ENCODE measurements at regions not wholly inside any gene's neighbourhood (a gene's known extent, or its start where the extent isn't known, plus 50 kb on each side); places are given as distances from the start of the nearest gene placed in this dataset.

DNA sequence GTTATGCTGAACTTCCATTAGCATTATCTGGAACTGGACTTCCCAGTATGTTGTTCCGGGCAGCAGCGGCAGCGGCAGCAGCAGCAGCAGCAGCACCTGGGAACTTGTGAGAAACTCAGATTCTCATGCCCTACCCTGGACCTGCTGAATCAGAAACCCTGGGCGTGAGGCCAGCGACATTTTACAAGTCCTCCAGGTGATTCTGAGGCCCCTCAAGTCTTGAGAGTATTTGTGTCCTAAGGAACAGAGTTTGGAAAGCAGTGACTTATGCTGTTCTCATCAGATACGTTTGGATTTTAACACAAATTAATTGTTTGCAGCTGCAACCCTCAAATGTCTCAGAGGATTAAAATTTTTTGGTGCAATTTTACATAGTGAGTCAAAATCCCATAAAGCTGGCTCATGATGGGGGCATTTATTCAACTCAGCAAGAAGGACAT lies 157.2 kb upstream of the KAZN start:
- no peak for DNase-seq (ENCODE audit: low spot score)

DNA sequence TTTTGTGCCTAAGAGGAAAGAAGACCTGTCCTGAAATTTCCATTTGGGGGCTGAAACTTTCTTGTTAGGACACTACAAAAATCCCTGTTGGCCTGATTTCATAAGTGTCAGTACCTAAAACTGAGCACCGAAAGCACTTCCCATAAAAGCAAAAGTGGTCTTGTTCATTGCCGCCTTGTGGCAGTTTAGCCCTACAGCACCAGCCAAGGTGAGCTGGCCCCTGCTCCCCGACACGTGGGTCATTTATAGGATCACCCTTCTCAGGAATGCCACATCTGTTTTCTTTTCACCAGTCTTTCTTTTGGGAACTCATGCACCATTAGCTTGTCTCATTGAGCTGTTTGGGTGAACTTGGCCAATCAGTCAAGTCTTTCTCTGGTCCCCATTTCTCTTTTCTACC lies 155.8 kb upstream of the KAZN start:
- no peak for DNase-seq (ENCODE audit: low spot score)

DNA sequence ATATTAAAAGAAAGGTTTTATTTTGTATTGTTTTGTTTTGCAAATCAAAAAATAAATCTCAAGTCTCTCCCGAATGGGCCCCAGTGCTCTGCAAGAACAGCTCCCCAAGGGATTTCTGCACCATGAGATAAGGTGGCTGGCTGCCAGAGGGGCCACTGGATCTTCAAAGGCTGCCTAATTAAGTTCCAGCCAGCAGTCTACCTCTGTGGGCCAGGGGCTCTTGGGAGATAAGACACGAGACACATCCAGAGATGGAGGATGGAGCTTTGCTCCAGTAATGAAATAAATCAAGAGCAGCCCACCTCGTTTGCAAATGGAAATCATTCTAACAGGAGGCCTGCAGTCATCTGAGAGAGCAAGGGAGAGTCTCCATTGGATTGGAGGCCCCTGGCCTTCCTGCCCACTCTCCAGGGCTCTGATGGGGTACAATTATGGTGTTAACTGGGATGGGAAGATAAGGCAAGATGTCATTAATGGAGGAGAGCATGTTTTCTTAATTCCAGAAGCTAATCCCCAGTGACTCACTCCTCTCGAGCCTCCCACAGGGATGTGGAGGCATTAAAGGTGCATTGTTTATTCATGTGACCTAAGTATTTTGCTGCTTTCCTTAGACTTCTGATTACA lies 155.2 kb upstream of the KAZN start:
- DNase-seq (ENCODE audit: low spot score): no peak

DNA sequence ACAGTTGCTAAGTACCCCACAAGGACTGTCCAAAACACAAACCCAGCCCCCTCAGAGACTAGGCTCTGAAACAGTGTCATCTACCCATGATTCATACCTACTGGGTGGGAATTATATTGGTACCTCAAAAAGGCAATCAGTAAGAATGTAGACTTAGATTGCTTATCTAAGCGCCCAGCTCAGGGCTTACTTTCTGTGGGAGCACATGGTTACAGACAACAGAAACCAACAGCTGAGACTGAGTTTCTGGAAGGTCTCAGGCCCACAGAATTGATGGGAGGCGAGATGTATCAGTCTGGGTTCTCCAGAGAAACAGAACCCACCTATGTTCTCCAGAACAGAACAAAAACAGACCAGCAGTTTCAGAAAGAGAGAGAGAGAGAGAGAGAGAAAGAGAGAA lies 147.3 kb upstream of the KAZN start:
- DNase-seq (ENCODE audit: low spot score): no peak

DNA sequence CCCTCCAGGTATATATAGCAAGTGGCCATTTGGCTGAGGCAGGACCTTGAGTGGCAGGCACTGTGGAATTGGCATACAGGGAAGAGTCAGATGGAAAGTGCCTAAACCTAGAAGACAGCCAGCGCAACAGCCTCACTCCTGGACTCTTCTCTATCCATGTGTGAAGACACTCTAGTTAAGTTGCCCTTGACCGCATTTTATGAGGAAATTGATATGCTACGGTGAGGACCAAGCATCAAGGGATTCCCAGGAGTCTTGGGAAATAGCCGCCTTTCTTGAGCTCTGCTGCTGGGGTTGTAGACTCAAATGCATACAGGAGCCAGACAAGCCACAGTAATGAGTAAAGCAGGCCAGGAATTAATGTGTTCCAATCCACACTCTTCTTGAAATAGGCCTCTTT lies 145.9 kb upstream of the KAZN start:
- DNase-seq (ENCODE audit: low spot score): no peak

DNA sequence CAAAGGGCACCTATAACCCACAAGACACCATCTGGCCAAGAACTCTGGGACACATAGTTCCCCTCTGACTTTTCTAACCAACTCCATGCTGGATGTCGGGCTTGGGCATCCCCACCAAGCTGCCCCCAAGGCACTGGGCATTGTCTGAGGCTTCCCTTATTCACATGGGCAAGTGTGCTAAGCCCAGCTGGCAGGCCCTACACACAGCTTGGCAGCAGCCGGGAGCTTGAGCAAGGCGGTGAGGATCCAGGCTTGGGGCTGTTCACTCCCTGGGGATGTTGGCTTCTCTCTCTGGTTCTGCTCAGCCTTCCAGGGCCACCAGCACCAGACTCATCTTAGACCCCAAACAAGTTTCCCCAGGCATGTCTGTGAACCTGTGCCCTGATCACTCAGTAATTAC lies 138.3 kb upstream of the KAZN start:
- no peak for DNase-seq (ENCODE audit: low spot score)

DNA sequence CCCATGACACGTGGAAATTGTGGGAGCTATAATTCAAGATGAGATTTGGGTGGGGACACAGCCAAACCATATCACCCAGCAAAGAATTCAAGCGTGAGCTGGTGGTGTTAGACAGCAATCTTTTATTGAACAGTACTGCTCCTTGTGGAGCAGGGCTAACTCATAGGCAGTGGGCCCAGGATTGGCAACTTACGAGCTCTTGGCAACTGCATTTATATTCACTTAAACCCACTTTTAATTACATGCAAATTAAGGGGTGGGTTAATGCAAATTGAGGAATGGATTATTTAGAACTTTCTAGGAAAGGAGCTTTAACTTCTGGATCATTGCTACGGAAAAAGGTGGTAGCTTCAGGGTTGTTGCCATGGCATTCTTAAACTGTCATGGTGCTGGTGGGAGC lies 135.6 kb upstream of the KAZN start:
- no peak for DNase-seq (ENCODE audit: low spot score)

DNA sequence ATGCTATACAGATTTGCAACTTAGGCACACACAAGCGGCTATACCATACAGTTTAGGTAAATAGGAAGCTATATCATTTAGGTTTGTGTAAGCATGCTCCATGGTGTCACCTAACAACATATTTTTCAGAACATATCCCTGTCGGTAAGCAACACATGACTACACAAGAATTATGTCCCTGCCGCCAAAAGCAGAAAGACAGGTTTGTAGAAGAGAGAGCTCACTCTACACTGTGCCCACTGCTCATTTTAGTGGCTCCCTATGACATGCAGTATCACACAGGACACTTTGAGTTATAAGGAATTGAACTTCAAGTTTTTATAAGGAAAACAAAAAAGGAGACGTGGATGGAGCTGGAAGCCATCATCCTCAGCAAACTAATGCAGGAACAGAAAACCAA lies 132.5 kb upstream of the KAZN start:
- DNase-seq (ENCODE audit: low spot score): no peak

DNA sequence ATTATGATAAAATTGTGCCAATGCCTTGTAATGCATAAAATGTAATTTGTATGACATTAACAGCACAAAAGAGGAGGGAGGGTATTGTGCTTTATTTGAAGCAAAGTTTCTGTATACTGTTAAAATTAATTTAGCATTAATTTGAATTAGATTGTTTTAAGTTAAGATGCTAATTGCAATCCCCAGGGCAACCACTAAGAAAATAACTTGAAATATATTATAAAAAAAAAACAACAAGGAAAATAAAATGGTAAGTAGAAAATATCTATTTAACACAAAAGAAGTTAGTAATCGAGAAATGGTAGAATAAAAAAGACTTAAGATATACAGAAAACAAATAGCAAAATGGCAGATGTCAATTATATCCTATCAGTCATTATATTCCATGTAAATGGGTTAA lies 131.4 kb upstream of the KAZN start:
- DNase-seq (ENCODE audit: low spot score): no peak

DNA sequence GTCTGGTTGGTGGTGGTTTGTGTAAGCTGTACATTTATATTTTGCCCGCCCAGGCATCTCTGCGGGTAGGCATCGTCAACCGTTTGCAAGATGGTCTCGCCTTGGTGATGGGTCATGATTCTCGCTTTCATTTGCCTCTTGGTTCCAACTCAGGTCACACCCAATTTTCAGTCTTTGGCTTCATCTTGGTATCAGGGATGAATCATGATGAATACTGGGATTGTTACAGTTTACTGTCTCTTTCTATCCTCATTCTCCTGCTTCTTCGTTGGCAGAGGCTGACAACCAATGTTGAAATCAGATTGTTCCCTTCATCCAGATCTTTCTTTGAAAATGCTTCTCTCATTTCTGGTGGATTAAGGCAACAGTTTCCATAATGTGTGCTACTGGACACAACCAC lies 129.7 kb upstream of the KAZN start:
- no peak for DNase-seq (ENCODE audit: low spot score)

DNA sequence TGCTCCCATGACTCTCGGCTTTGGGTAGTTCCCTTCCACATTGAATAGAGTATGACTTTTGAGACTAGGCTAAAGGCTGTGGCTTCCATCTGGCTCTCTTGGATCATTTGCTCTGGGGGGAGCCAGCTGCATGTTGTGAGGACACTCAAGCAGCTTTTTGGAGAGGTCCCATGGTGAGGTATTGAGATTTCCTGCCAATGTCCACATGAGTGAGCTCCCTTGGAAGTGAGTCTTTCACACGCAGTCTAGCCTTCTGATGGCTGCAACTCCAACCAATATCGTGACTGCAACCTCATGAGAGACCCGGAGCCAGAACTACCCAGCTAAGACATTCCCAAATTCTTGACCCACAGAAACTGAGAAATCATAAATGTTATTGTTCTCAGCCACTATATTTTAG lies 127.7 kb upstream of the KAZN start:
- DNase-seq (ENCODE audit: low spot score): no peak

DNA sequence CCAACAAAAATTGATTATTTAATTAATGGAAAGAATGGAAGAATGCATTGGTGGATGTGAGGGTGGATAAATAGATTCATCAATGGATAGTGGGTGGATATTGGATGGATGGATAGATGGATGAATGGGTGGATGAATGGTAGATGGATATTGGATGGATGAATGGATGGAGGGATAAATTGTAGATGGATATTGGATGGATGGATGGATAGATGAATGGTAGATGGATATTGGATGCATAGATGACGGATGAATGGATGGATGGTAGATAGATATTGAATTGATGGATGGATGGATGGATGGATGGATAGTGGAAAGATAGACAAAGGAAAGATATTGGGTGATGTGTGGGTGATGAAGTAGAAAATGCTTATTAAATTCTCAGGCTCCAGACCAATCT lies 123.6 kb upstream of the KAZN start:
- DNase-seq (ENCODE audit: low spot score): no peak

DNA sequence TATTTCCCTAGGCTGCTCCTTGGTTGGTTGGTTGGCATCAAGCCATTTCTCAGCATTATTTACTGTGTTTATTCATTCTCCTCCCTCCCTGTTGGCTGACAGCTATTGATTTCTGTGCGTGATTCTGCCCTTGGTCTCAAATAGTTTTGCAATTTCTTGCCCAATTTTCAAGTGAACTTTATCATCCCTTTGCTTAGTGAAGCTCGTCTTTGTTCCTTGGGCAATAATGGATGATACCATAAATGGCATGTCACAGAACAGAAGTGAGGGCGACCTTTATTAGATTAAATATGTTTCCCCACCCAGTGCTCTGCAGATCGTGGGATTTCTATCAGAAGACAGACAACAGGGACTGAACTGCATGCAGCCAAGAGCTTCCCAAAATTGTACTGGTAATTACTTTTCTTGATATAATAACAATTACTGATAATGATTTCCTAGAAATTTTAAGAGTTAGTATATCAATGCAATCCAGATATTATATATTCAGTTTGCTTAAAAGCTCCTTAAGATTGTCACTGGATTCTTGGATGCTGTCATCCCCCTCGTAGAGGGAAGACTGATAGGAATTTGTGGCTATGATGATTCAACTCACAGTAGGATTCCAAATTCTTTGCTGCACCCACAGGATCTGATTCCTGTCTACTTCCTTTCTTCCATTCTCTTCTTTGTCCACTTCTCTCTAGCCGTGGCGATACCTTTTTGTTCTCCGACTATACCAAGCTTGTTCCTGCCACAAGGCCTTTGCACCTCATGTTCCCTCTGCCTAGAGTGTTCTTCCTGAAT lies 122.1 kb upstream of the KAZN start:
- DNase-seq (ENCODE audit: low spot score): no peak

DNA sequence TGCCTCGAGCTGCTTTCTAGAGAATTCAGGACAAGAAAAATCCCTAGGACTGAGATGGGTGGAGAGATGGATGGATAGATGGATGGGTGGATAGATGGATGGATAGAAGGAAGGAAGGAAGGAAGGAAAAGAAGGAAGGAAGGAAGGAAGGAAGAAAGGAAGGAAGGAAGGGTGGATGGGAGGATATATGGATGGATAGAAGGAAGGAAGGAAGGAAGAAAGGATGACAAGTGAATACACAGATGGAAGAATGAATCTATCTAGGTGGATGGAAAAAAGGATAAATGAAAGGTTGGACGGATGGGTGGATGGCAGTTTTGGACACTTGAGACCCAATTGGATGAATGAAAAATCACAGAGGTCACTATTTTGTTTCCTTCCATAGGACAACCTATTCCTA lies 120.4 kb upstream of the KAZN start:
- DNase-seq (ENCODE audit: low spot score): no peak

DNA sequence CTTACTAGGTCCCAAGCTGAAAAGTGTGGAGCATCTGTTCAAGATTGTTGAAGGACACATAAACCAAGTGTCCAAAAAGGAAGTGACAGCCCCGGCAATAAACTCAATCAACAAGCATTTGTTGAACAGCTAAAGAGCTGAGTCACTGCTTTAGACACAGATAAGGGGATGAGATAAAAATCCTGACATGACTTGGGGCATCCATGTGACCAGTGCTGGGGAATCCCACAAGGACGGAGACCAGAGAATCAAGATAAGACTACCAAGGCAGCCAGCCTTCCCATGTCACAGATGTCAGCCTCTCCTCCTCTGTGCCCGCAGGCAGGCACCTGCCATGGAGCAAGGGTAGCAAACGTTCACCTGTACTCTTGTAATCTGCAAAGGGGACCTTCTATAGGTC lies 118.6 kb upstream of the KAZN start:
- no peak for DNase-seq (ENCODE audit: low spot score)

DNA sequence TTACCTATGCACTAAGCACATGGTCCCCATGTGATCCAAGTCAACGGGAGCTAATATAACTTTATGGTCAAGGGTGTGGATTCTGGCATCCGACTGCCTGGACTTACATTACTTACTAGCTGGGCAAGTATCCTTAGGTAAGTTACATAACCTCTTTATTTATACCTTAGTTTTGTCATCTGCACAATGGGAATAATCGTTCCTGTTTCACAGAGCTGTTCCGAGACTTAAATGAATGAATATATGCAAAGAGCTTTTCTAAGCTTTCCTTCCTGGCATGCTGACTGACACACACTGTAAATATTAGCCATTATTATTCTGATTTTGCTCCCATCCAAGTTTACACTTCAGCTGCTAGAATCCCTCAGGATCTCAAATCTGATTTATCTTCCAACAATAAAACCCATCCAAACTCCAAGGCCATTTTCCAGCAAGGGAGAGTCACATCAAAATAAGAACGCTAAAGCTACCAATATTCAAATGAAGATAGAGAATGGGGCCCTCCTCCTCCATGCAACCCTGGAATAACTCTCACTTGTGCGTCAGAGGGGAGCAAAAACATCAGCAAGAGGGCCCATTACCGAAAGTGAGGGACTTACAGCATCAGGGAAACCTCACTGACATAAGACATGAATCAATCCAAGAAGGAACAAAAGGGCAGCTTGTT lies 115.6 kb upstream of the KAZN start:
- DNase-seq (ENCODE audit: low spot score): no peak

DNA sequence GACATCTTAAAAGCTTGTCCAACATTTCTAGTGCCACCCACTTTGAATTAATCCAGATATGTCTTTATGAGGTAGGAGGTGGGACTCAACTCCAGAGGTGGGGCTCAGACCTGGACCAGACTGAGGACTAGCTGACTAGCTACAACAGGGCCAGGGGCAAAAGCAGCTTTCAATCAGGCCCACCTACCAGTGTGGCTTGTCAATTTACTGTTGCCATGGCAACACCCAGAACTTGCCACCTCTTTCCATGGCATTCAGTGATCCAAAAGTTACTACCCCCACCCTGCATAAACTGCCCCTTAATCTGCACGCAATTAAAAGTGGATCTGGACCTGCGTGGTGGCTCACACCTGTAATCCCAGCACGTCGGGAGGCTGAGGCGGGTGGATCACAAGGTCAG lies 113.2 kb upstream of the KAZN start:
- no peak for DNase-seq (ENCODE audit: low spot score)

DNA sequence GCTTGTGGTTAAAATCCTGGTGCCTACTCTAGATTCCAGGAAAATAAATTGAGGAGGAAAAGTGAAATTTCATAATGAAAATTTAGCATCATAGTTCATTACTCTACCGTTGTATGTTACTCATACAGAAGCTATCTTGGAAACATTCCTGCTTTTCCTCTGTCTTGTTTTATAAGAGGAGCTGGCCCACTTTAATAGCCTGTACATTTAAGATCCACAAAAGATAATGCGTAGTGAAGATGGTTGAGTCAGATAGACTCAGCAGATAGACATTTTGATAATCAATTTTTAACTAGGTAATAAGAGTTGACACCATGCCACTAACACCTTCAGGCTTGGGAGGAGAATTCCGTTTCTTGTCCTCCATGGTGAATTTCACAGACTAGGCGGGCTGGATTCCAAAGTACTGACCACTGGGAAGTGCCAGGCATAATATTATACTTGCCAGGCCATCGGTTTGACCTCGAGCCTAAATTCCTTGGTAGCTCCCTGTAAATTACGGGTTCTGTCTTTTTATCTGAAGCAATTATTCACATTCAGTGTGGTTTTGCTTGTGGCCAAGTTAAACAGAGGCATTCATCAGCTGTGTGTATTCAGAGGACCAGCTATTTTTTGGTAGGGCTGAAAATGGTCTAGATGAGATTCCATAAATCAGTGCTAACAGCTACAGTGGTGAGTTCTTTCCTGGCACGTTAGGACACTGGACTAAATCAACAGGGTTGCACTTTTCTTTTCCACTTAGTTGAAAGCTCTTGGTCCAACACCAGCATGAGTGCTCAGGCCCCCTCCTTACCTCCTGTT lies 111.9 kb upstream of the KAZN start:
- DNase-seq (ENCODE audit: low spot score): no peak

DNA sequence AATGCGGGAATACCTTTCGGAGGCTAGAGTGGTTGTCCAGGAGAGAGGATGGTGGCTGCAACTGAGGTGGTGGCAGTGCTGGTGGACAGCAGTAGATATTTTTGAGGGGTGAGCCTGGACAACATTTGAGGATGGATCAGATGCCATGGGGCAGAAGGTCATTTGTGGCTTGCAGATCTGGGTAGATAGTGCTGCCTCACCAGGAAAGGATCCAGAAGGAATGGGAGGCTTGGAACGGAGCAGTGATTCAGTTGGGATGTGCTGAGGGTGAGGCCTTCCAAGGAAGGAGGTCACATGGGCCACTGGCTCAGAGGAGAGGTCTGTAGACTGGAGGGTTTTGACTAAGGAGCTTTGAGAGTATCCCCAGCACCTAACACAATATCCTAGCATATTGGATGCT lies 110.8 kb upstream of the KAZN start:
- no peak for DNase-seq (ENCODE audit: low spot score)

DNA sequence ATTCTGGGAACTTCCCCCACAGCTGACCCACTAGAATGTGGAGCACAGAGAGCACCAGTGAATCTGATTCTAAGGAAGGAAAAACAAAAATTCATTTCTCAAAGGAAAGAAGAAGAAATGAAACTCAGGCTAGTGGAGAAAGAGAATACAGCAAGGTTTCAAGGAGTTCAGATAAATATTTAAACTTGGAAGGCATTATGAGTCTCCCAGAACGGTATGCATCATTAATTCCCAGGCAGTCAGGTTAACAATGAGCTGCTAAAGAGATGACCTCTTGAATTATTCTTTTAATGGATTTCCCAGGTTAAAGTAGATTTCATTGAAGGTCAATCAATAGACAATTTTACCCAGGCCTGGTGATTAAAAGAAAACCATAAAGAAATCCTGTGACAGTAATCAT lies 103.6 kb upstream of the KAZN start:
- no peak for DNase-seq (ENCODE audit: low spot score)

DNA sequence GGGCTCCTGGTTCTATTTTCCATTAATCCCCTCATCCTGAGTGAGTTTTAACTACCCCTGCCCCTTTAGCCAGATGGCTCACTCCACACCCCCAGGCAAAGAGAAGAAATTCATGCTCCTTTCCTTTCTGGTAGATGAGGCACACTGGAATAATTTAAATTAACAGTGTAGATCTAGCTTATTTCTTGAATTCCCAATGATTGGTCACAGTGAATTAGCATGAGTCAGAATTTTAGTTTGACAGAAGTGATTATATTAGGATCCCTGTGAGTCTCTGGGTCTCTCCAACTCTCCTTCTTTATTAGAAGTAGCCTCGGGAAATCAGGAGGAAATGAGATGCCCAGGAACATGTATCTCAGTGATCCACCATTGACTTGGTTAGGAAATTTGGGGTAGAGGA lies 103.1 kb upstream of the KAZN start:
- DNase-seq (ENCODE audit: low spot score): no peak

DNA sequence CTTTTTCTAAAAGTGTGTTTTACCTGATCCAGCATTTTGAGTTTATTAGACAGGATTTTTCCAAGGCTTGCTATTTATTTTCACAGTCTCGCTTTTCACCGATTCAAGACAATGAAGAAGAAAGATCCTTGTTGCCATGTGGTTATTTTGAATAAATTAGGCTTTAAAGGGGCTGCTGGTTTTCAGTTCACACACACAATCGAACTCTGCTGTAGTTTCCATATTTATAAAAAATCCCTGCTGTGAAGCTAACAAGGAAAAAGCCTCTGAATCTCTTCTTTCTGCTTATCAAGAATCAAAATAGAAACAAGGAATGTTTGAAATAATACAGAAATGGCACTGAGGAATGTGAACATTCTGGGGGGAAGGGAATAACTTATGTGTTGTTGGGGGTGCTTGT lies 102.5 kb upstream of the KAZN start:
- no peak for DNase-seq (ENCODE audit: low spot score)

DNA sequence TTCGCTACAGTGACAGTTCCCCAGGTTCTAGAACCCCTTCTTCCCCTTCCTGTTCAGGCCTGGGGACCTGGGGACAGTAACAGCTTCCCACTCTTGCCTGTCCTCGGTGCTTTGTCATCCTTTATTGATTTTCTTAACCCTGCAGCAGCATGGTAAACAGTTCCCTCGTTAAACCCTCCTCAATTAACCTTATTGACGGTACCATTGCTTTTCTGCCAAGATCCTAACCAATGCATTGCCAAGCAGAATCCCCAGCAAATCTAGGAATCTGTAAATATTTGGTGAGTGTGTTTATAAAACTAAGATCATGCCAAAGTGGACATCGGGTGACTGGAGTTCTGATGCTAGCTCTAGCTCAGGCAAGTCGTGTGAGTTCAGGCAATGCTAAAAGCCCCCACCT lies 99.6 kb upstream of the KAZN start:
- DNase-seq (ENCODE audit: low spot score): no peak

All from NAMALWA (cell line).